Keratinocyte (primary cell): ENCODE measurements at regions not wholly inside any gene's neighbourhood (a gene's known extent, or its start where the extent isn't known, plus 50 kb on each side); places are given as distances from the start of the nearest gene placed in this dataset.

Experiments used
- CTCF ChIP-seq, 3 experiments: IDR thresholded peaks in 1 of 3; conservative IDR thresholded peaks in 1 of 3; optimal IDR thresholded peaks in 1 of 3; 2 replicates in 2 of 3; 3 replicates in 1 of 3; pipeline versions ENCODE3 to v1.5.1; 2011; ENCODE audit warnings: low read length in 3 of 3, mild to moderate bottlenecking in 3 of 3, moderate library complexity in 2 of 3, control low read depth in 1 of 3, inconsistent platforms in 1 of 3; ENCODE audit not compliant: insufficient read depth in 2 of 3; ENCODE audit errors: extremely low read depth in 1 of 3
- EZH2 ChIP-seq: IDR thresholded peaks from one replicate; pipeline ENCODE4 v1.6.1; 2012; ENCODE audit warnings: inconsistent platforms, mild to moderate bottlenecking, low read length, moderate library complexity

DNA sequence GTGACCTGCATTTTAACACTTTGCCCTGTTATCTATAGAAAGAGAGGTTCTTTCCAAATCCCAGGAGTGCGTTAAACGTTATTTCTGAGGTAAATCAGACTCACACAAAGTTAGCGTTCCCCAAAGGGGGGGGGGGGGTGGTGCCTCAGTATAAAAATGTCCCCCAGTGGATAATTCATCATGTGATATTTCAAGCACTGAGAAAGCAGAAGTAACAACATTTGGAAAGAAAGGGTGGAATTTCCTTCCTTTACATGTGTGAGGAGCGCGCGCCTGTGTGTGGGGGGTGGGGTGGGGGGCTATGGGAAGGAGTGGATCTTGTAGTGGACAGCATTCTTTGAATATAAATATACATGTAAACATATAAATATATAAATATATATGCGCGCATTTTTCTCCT lies 630.9 kb downstream of the NYAP2 start:
- no peak for TF ChIP-seq EZH2
- no peak for TF ChIP-seq CTCF (optimal IDR thresholded peaks at IDR 0.05 in 1 of 3, IDR thresholded peaks at IDR 0.05 in 1 of 3, conservative IDR thresholded peaks at IDR 0.05 in 1 of 3; ENCODE audit: extremely low read depth in 1 of 3, insufficient read depth in 2 of 3, low read length in 3 of 3)
